ENCODE measurements at regions not wholly inside any gene's neighbourhood (a gene's known extent, or its start where the extent isn't known, plus 50 kb on each side); places are given as distances from the start of the nearest gene placed in this dataset.

DNA sequence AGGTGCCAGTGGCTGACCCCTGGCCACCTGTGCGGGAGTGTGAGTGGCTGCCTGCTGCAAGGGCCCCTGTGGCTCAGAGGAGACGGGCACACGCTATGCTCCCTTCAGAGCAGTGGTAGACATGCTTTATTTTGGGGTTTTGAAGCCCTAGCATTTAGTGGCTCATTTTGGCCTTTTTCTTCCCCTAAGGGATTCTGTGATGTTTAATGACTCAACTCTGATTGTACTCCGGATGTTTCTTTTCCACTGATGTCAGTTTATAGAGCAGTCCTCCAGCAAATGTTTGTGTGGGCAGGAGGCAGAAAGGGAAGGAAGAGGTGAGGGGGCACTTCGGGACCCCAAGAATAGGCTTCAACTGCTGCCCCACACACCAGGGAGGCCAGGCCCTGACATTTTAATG is 288.9 kb upstream of the C2CD4B start:
- TF ChIP-seq CTCF (conservative IDR thresholded peaks at IDR 0.05; ENCODE audit: low read length) (no peak), EZH2phosphoT487 (IDR thresholded peaks at IDR 0.05; ENCODE audit: borderline replicate concordance, low read depth, low read length) (no peak)
